IMR-90 (cell line): ENCODE measurements at regions not wholly inside any gene's neighbourhood (a gene's known extent, or its start where the extent isn't known, plus 50 kb on each side); places are given as distances from the start of the nearest gene placed in this dataset.

Experiments used
- BHLHE40 ChIP-seq: fragments of 150-350 bp; IDR thresholded peaks from 2 replicates; pipeline ENCODE4 v1.6.1; 2016; ENCODE audit warnings: mild to moderate bottlenecking, low read depth, low read length
- CEBPB ChIP-seq: IDR thresholded peaks from 2 replicates; pipeline ENCODE4 v1.6.1; 2012; ENCODE audit warnings: low read depth, low read length, improper control_type of control experiment
- CHD1 ChIP-seq: IDR thresholded peaks from 2 replicates; pipeline ENCODE4 v1.6.1; 2012; ENCODE audit warnings: low read depth, low read length, improper control_type of control experiment
- ELK1 ChIP-seq: fragments of 150-350 bp; IDR thresholded peaks from 2 replicates; pipeline ENCODE4 v1.6.1; 2016; ENCODE audit warnings: low read depth, mild to moderate bottlenecking, low read length, moderate library complexity, borderline replicate concordance
- FOS ChIP-seq: fragments of 150-350 bp; IDR thresholded peaks from 2 replicates; pipeline ENCODE4 v1.6.1; 2016; ENCODE audit warnings: low read depth, low read length
- MAFK ChIP-seq: IDR thresholded peaks from 2 replicates; pipeline ENCODE4 v1.6.1; 2012; ENCODE audit warnings: low read depth, low read length, improper control_type of control experiment
- MXI1 ChIP-seq: IDR thresholded peaks from 2 replicates; pipeline ENCODE4 v1.6.1; 2012; ENCODE audit warnings: low read depth, mild to moderate bottlenecking, low read length, moderate library complexity, borderline replicate concordance
- NFE2L2 ChIP-seq: fragments of 150-350 bp; IDR thresholded peaks from 2 replicates; pipeline ENCODE4 v1.6.1; 2016; ENCODE audit warnings: low read depth, mild to moderate bottlenecking, low read length
- POLR2A ChIP-seq: IDR thresholded peaks from 2 replicates; pipeline ENCODE4 v1.6.1; 2012; ENCODE audit warnings: mild to moderate bottlenecking, low read depth, low read length
- RAD21 ChIP-seq: IDR thresholded peaks from 2 replicates; pipeline ENCODE4 v1.6.1; 2012; ENCODE audit warnings: low read length, improper control_type of control experiment
- SMC3 ChIP-seq: fragments of 150-350 bp; IDR thresholded peaks from 2 replicates; pipeline ENCODE4 v1.6.1; 2016; ENCODE audit warnings: low read depth, mild to moderate bottlenecking, antibody characterized with exemption, low read length, moderate library complexity
- USF2 ChIP-seq: fragments of 150-350 bp; IDR thresholded peaks from 2 replicates; pipeline ENCODE4 v1.6.1; 2017; ENCODE audit warnings: mild to moderate bottlenecking, antibody characterized with exemption, low read length, low read depth
- TF ChIP-seq, protein P1 (sequence below): conservative IDR thresholded peaks from 2 replicates; pipeline ENCODE4 v1.5.1; 2012; ENCODE audit warnings: mild to moderate bottlenecking, low read depth, low read length, improper control_type of control experiment

DNA sequence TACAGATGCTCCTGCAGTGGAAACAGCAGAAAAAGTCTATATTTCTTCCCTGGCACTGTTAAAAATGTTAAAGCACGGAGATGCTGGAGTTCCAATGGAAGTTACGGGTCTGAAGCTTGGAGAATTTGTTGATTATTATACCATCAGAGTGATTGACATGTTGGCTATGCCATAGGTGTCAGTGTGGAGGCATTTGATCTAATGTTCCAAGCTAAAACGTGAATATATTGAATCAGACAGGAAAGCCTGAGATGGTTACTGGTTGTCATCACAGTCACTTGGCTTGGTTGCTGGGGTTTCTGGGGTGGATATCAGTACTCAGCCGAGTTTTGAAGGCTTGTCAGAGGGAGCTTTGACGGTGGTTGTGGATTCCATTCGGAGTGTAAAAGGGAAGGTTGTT, 262.9 kb upstream of the CNTNAP5 start:
- no peak for TF ChIP-seq CEBPB
- no peak for TF ChIP-seq NFE2L2
- TF ChIP-seq MXI1: no peak
- TF ChIP-seq RAD21: no peak
- TF ChIP-seq, protein P1, sequence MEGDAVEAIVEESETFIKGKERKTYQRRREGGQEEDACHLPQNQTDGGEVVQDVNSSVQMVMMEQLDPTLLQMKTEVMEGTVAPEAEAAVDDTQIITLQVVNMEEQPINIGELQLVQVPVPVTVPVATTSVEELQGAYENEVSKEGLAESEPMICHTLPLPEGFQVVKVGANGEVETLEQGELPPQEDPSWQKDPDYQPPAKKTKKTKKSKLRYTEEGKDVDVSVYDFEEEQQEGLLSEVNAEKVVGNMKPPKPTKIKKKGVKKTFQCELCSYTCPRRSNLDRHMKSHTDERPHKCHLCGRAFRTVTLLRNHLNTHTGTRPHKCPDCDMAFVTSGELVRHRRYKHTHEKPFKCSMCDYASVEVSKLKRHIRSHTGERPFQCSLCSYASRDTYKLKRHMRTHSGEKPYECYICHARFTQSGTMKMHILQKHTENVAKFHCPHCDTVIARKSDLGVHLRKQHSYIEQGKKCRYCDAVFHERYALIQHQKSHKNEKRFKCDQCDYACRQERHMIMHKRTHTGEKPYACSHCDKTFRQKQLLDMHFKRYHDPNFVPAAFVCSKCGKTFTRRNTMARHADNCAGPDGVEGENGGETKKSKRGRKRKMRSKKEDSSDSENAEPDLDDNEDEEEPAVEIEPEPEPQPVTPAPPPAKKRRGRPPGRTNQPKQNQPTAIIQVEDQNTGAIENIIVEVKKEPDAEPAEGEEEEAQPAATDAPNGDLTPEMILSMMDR: no peak
- TF ChIP-seq CHD1: no peak
- no peak for TF ChIP-seq POLR2A
- no peak for TF ChIP-seq ELK1
- TF ChIP-seq SMC3: no peak
- TF ChIP-seq MAFK: no peak
- no peak for TF ChIP-seq BHLHE40
- TF ChIP-seq USF2: no peak
- no peak for TF ChIP-seq FOS
